Endothelial cell of umbilical vein (primary cell): ENCODE measurements at regions not wholly inside any gene's neighbourhood (a gene's known extent, or its start where the extent isn't known, plus 50 kb on each side); places are given as distances from the start of the nearest gene placed in this dataset.

ENCODE experiments used
- BruUV-seq: library from RNA; stranded (reverse); fragments of 400-500 nt; replicated peaks from 2 replicates; lab custom pipeline; 2021; lab: Mats Ljungman, UMichigan
- CTCF ChIA-PET: fragments of 300-600, 350-600 bp; sonication (Branson Sonifier 250); formaldehyde crosslinking; loops from one replicate; lab custom pipeline; 2021; ENCODE audit warnings: antibody characterized with exemption, inconsistent platforms; lab: Charles Lee
- POLR2A ChIA-PET: fragments of 300-600, 350-600 bp; sonication (Branson Sonifier 250); formaldehyde crosslinking; loops from one replicate; lab custom pipeline; 2021; ENCODE audit warnings: antibody characterized with exemption, inconsistent platforms; lab: Charles Lee
- DNase-seq: peaks from one replicate; pipeline ENCODE4 v3.0.0-alpha.2; 2011; ENCODE audit warnings: low read depth, low spot score
- FAIRE-seq: peaks from 2 replicates; lab custom pipeline; 2011; peaks lifted over from hg19 to GRCh38; lab: Jason Lieb, UNC
- H2AFZ ChIP-seq: 2 replicates; pipeline ENCODE4 v1.6.0; 2012; ENCODE audit warnings: low read depth, low read length, control low read depth, inconsistent platforms
- H3K27ac ChIP-seq: 2 replicates; pipeline ENCODE4 v1.5.1; 2011; ENCODE audit warnings: low read depth, mild to moderate bottlenecking, control low read depth, low read length, moderate library complexity; ENCODE audit not compliant: insufficient read depth
- H3K27me3 ChIP-seq, 2 experiments: 2 replicates each; pipeline versions ENCODE4 v1.6.0 to v1.6.1; 2011; ENCODE audit warnings: low read length in 2 of 2, mixed read lengths in 1 of 2; ENCODE audit not compliant: control insufficient read depth in 2 of 2, insufficient read depth in 2 of 2
- H3K36me3 ChIP-seq, 2 experiments: 2 replicates in 1 of 2; 3 replicates in 1 of 2; pipeline ENCODE4 v1.5.1; 2011; ENCODE audit warnings: low read length in 2 of 2, mild to moderate bottlenecking in 1 of 2, moderate library complexity in 1 of 2; ENCODE audit not compliant: control insufficient read depth in 2 of 2, insufficient read depth in 2 of 2; ENCODE audit errors: extremely low read depth in 1 of 2
- H3K4me1 ChIP-seq: 3 replicates; pipeline ENCODE4 v1.5.1; 2011; ENCODE audit warnings: mild to moderate bottlenecking, low read length; ENCODE audit not compliant: control insufficient read depth, insufficient read depth; ENCODE audit errors: extremely low read depth
- H3K4me2 ChIP-seq: 2 replicates; pipeline ENCODE4 v1.6.1; 2011; ENCODE audit warnings: low read length, control low read depth, mixed read lengths; ENCODE audit not compliant: insufficient read depth
- H3K4me3 ChIP-seq, 3 experiments: fragments of 200-600 bp in 1 of 3; sonication (generic), shearing (Covaris generic) in 1 of 3; replicated peaks in 1 of 3; 2 replicates each; pipeline ENCODE4 v1.5.1; 2011 to 2016; ENCODE audit warnings: control low read depth in 3 of 3, low read length in 3 of 3, mild to moderate bottlenecking in 2 of 3, inconsistent platforms in 1 of 3, low read depth in 1 of 3, moderate library complexity in 1 of 3; ENCODE audit not compliant: insufficient read depth in 1 of 3
- H3K79me2 ChIP-seq: 2 replicates; pipeline ENCODE4 v1.6.0; 2012; ENCODE audit warnings: low read length, inconsistent platforms; ENCODE audit not compliant: control insufficient read depth, insufficient read depth
- H3K9ac ChIP-seq: replicated peaks from 2 replicates; pipeline ENCODE3; 2011; ENCODE audit warnings: low read length, control low read depth; ENCODE audit not compliant: insufficient read depth; ENCODE audit errors: extremely low read depth
- H3K9me1 ChIP-seq: replicated peaks from 3 replicates; pipeline ENCODE4 v1.6.0; 2011; ENCODE audit warnings: mild to moderate bottlenecking, low read length; ENCODE audit not compliant: control insufficient read depth, insufficient read depth; ENCODE audit errors: extremely low read depth
- H3K9me3 ChIP-seq: replicated peaks from 2 replicates; pipeline ENCODE4 v1.5.1; 2012; ENCODE audit warnings: low read length, inconsistent platforms; ENCODE audit not compliant: control insufficient read depth, insufficient read depth
- H4K20me1 ChIP-seq: replicated peaks from 2 replicates; pipeline ENCODE3; 2011; ENCODE audit warnings: mild to moderate bottlenecking, low read length; ENCODE audit not compliant: control insufficient read depth, insufficient read depth; ENCODE audit errors: extremely low read depth
- CTCF ChIP-seq, 2 donors: IDR thresholded peaks; 1 replicate in 1 of 2; 2 replicates in 1 of 2; pipeline ENCODE4 v1.5.1; 2011; ENCODE audit warnings: low read length in 2 of 2, mild to moderate bottlenecking in 2 of 2, moderate library complexity in 2 of 2, control low read depth in 1 of 2, inconsistent platforms in 1 of 2, low read depth in 1 of 2; ENCODE audit not compliant: insufficient read depth in 1 of 2; ENCODE audit errors: extremely low read depth in 1 of 2
- EZH2 ChIP-seq: IDR thresholded peaks from 2 replicates; pipeline ENCODE4 v1.6.1; 2012; ENCODE audit warnings: borderline replicate concordance, low read depth, mild to moderate bottlenecking, moderate library complexity, low read length, inconsistent platforms; ENCODE audit not compliant: severe bottlenecking
- JUN ChIP-seq: IDR thresholded peaks from 2 replicates; pipeline ENCODE4 v1.6.1; 2011; ENCODE audit warnings: borderline replicate concordance, low read depth; ENCODE audit not compliant: insufficient read length, insufficient read depth
- MAX ChIP-seq: IDR thresholded peaks from 2 replicates; pipeline ENCODE4 v1.6.1; 2011; ENCODE audit not compliant: insufficient read depth, insufficient read length
- MYC ChIP-seq: IDR thresholded peaks from one replicate; pipeline ENCODE4 v1.6.1; 2011; ENCODE audit warnings: mild to moderate bottlenecking, low read depth, low read length
- POLR2A ChIP-seq: IDR thresholded peaks from 2 replicates; pipeline ENCODE4 v1.6.1; 2012; ENCODE audit warnings: low read depth, mild to moderate bottlenecking, control low read depth, low read length
- dilution Hi-C: fragments of 300-500 bp; cut with MboI; formaldehyde crosslinking; loops from one replicate; pipeline ENCODE4 v1.15.0; 2019; ENCODE audit warnings: low sequenced_read_pairs; ENCODE audit not compliant: extremely low pct_ligation_motif_present
- intact Hi-C: fragments of 100-400 bp; cut with micrococcal nuclease; formaldehyde crosslinking; loops from one replicate; pipeline ENCODE4 v1.10.0; 2022

GRCh38 chr1:209435654-209436566, 147.6 kb upstream of the CAMK1G start:
- Histone ChIP-seq H3K4me1 (no peaks in the 10 kb centered on the region), H2AFZ (no peak overlapping the region), H3K9me1 (no peaks in the 10 kb centered on the region), H3K27ac (no peak overlapping the region), H4K20me1 (no peaks in the 10 kb centered on the region), H3K9me3 (no peaks in the 10 kb centered on the region), H3K79me2 (no peaks in the 10 kb centered on the region), H3K9ac (no peak overlapping the region), H3K4me2 (no peak overlapping the region), H3K4me3 (no peak overlapping the region), H3K27me3 (no peaks in the 10 kb centered on the region), H3K36me3 (no peaks in the 10 kb centered on the region)
- intact Hi-C loops (no loop called here), dilution Hi-C loops (no loop called here)
- no peak for TF ChIP-seq JUN
- TF ChIP-seq MYC: no peak
- no peak for TF ChIP-seq MAX
- peak; percentile 57 to 70 for TF ChIP-seq CTCF (IDR thresholded peaks at IDR 0.05; ENCODE audit: extremely low read depth in 1 of 2, insufficient read depth in 1 of 2, low read depth in 1 of 2, low read length in 2 of 2)
- no peak for TF ChIP-seq EZH2
- TF ChIP-seq POLR2A: no peak
- DNase-seq (peak; percentile 48), FAIRE-seq (peak; percentile 70)
- POLR2A ChIA-PET: no interaction called here
- no TSS peak for BruUV-seq
- CTCF ChIA-PET: no interaction called here
